ENCODE measurements at regions not wholly inside any gene's neighbourhood (a gene's known extent, or its start where the extent isn't known, plus 50 kb on each side); places are given as distances from the start of the nearest gene placed in this dataset.
A peak's percentile ranks its signal among the peaks of the same experiment; 100 is the strongest.
"Not testable (repeated sequence)": the region's sequence is repeated elsewhere in the genome, so short reads cannot be mapped to it uniquely, and the experiment has no call there.

- in situ Hi-C loops (cut with MboI; ENCODE audit: low sequenced_read_pairs, unreplicated experiment) = no loop called here
- TF ChIP-seq CTCF (IDR thresholded peaks at IDR 0.05; ENCODE audit: borderline replicate concordance, control extremely low read depth, extremely low read depth, insufficient read depth, missing control alignments) = no peak
- DNase-seq (ENCODE audit: low spot score) = no peak
Measured at GRCh38 chr20:30910937-30911725, 346.3 kb upstream of the DEFB115 start.

- in situ Hi-C loops (cut with MboI; ENCODE audit: low sequenced_read_pairs, unreplicated experiment); DNase-seq (ENCODE audit: low spot score): not testable (repeated sequence)
Measured at GRCh38 chr20:30911832-30912660, 345.4 kb upstream of the DEFB115 start.

- DNase-seq (ENCODE audit: low spot score); in situ Hi-C loops (cut with MboI; ENCODE audit: low sequenced_read_pairs, unreplicated experiment): not testable (repeated sequence)
Measured at GRCh38 chr20:30912661-30913026, 344.8 kb upstream of the DEFB115 start.

GRCh38 chr20:30916404-30916803 is 341.1 kb upstream of the DEFB115 start:
- DNase-seq (ENCODE audit: low spot score); in situ Hi-C loops (cut with MboI; ENCODE audit: low sequenced_read_pairs, unreplicated experiment): not testable (repeated sequence)

GRCh38 chr20:30919514-30920188 is 337.8 kb upstream of the DEFB115 start:
- in situ Hi-C loops (cut with MboI; ENCODE audit: low sequenced_read_pairs, unreplicated experiment) = no loop called here
- no peak for DNase-seq (ENCODE audit: low spot score)
- no peak for TF ChIP-seq CTCF (IDR thresholded peaks at IDR 0.05; ENCODE audit: borderline replicate concordance, control extremely low read depth, extremely low read depth, insufficient read depth, missing control alignments)

GRCh38 chr20:30921286-30922071 is 336.0 kb upstream of the DEFB115 start:
- in situ Hi-C loops (cut with MboI; ENCODE audit: low sequenced_read_pairs, unreplicated experiment) = no loop called here
- no peak for TF ChIP-seq CTCF (IDR thresholded peaks at IDR 0.05; ENCODE audit: borderline replicate concordance, control extremely low read depth, extremely low read depth, insufficient read depth, missing control alignments)
- no peak for DNase-seq (ENCODE audit: low spot score)

- in situ Hi-C loops (cut with MboI; ENCODE audit: low sequenced_read_pairs, unreplicated experiment) = no loop called here
- peak; percentile 6 for DNase-seq (ENCODE audit: low spot score)
- TF ChIP-seq CTCF (IDR thresholded peaks at IDR 0.05; ENCODE audit: borderline replicate concordance, control extremely low read depth, extremely low read depth, insufficient read depth, missing control alignments) = no peak
Measured at GRCh38 chr20:30922129-30922528, 335.3 kb upstream of the DEFB115 start.
